OCI-LY1 (cell line): ENCODE measurements at regions not wholly inside any gene's neighbourhood (a gene's known extent, or its start where the extent isn't known, plus 50 kb on each side); places are given as distances from the start of the nearest gene placed in this dataset.

Experiments used
- H2AFZ ChIP-seq: fragments of 200-600 bp; sonication (generic), shearing (Covaris generic); 2 replicates; pipeline ENCODE4 v1.6.0; 2014; ENCODE audit warnings: antibody characterized with exemption, mild to moderate bottlenecking, low read length
- H3F3A ChIP-seq: fragments of 200-600 bp; sonication (generic), shearing (Covaris generic); 2 replicates; pipeline ENCODE4 v1.6.0; 2014; ENCODE audit warnings: mild to moderate bottlenecking, antibody characterized with exemption, low read length, moderate library complexity; ENCODE audit not compliant: insufficient read depth
- H3K27ac ChIP-seq: fragments of 200-600 bp; sonication (generic); 2 replicates; pipeline ENCODE4 v1.5.1; 2014; ENCODE audit warnings: low read length, mixed run types, mild to moderate bottlenecking, low read depth; ENCODE audit not compliant: poor library complexity, severe bottlenecking
- H3K27me3 ChIP-seq: fragments of 200-600 bp; sonication (generic); 2 replicates; pipeline ENCODE4 v1.6.0; 2014; ENCODE audit warnings: antibody characterized with exemption, mild to moderate bottlenecking, low read length, moderate library complexity; ENCODE audit not compliant: insufficient read depth
- H3K36me3 ChIP-seq: fragments of 200-600 bp; sonication (generic); 2 replicates; pipeline ENCODE4 v1.6.1; 2014; ENCODE audit warnings: mild to moderate bottlenecking, antibody characterized with exemption, low read length, moderate library complexity, mixed read lengths; ENCODE audit not compliant: insufficient read depth
- H3K4me1 ChIP-seq: fragments of 200-600 bp; sonication (generic); 2 replicates; pipeline ENCODE4 v1.5.1; 2014; ENCODE audit warnings: mild to moderate bottlenecking, low read length, moderate library complexity; ENCODE audit not compliant: insufficient read depth, severe bottlenecking
- H3K4me2 ChIP-seq: fragments of 200-600 bp; sonication (generic), shearing (Covaris generic); 2 replicates; pipeline ENCODE4 v1.6.1; 2014; ENCODE audit warnings: low read length
- H3K4me3 ChIP-seq: fragments of 200-600 bp; sonication (generic); 2 replicates; pipeline ENCODE4 v1.5.1; 2014; ENCODE audit warnings: low read length, low read depth, mild to moderate bottlenecking, mixed read lengths; ENCODE audit not compliant: poor library complexity, severe bottlenecking
- H3K79me2 ChIP-seq: fragments of 200-600 bp; shearing (Covaris generic); 2 replicates; pipeline ENCODE4 v1.6.1; 2016; ENCODE audit warnings: mixed run types, low read length, mixed read lengths; ENCODE audit not compliant: insufficient read depth
- H3K9ac ChIP-seq: fragments of 200-600 bp; sonication (generic), shearing (Covaris generic); 2 replicates; pipeline ENCODE4 v1.6.1; 2014; ENCODE audit warnings: mild to moderate bottlenecking, low read length, mixed read lengths
- H3K9me2 ChIP-seq: fragments of 200-600 bp; sonication (generic), shearing (Covaris generic); 2 replicates; pipeline ENCODE4 v1.6.1; 2014; ENCODE audit warnings: low read depth, mild to moderate bottlenecking, low read length, mixed read lengths
- H3K9me3 ChIP-seq: fragments of 200-600 bp; shearing (Covaris generic); 2 replicates; pipeline ENCODE4 v1.6.1; 2014; ENCODE audit warnings: low read length, mixed read lengths
- H4K20me1 ChIP-seq: fragments of 200-600 bp; sonication (generic), shearing (Covaris generic); 2 replicates; pipeline ENCODE4 v1.6.0; 2016; ENCODE audit warnings: mild to moderate bottlenecking, low read length; ENCODE audit not compliant: insufficient read depth
- EZH2 ChIP-seq: fragments of 200-600 bp; sonication (generic), shearing (Covaris generic); IDR thresholded peaks from 2 replicates; pipeline ENCODE4 v1.8.0; 2017; ENCODE audit warnings: borderline replicate concordance, mixed run types, mild to moderate bottlenecking, antibody characterized with exemption, low read length, moderate library complexity, mixed read lengths
- TF ChIP-seq, protein P1 (sequence below): fragments of 200-600 bp; sonication (generic), shearing (Covaris generic); IDR thresholded peaks from 2 replicates; pipeline ENCODE4 v1.5.1; 2017; ENCODE audit warnings: mild to moderate bottlenecking, antibody characterized with exemption, low read length, moderate library complexity, mixed read lengths

GRCh38 chr2:37769551-37769950, 98.1 kb upstream of the CDC42EP3 start:
- no peaks in the 10 kb centered on the region for H4K20me1 ChIP-seq
- H2AFZ ChIP-seq = no peak overlapping the region
- no peaks in the 10 kb centered on the region for H3F3A ChIP-seq
- H3K27me3 ChIP-seq = no peaks in the 10 kb centered on the region
- no peaks in the 10 kb centered on the region for H3K9me3 ChIP-seq
- no peaks in the 10 kb centered on the region for H3K79me2 ChIP-seq
- no peaks in the 10 kb centered on the region for H3K9me2 ChIP-seq
- no peak overlapping the region for H3K27ac ChIP-seq
- H3K9ac ChIP-seq = no peak overlapping the region
- TF ChIP-seq EZH2 = no peak
- TF ChIP-seq, protein P1, sequence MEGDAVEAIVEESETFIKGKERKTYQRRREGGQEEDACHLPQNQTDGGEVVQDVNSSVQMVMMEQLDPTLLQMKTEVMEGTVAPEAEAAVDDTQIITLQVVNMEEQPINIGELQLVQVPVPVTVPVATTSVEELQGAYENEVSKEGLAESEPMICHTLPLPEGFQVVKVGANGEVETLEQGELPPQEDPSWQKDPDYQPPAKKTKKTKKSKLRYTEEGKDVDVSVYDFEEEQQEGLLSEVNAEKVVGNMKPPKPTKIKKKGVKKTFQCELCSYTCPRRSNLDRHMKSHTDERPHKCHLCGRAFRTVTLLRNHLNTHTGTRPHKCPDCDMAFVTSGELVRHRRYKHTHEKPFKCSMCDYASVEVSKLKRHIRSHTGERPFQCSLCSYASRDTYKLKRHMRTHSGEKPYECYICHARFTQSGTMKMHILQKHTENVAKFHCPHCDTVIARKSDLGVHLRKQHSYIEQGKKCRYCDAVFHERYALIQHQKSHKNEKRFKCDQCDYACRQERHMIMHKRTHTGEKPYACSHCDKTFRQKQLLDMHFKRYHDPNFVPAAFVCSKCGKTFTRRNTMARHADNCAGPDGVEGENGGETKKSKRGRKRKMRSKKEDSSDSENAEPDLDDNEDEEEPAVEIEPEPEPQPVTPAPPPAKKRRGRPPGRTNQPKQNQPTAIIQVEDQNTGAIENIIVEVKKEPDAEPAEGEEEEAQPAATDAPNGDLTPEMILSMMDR = no peak
- H3K4me1 ChIP-seq = no peaks in the 10 kb centered on the region
- no peaks in the 10 kb centered on the region for H3K36me3 ChIP-seq
- H3K4me2 ChIP-seq = no peak overlapping the region
- no peak overlapping the region for H3K4me3 ChIP-seq

GRCh38 chr2:37770797-37771196, 99.4 kb upstream of the CDC42EP3 start:
- no peaks in the 10 kb centered on the region for H3K9me2 ChIP-seq
- no peaks in the 10 kb centered on the region for H3F3A ChIP-seq
- H3K9me3 ChIP-seq = no peaks in the 10 kb centered on the region
- no peak overlapping the region for H3K9ac ChIP-seq
- no peak overlapping the region for H3K4me3 ChIP-seq
- 0 out of 2 replicates have a peak, but pooled peaks cover under 1% of the 10 kb centered on the region for H3K27me3 ChIP-seq
- no peaks in the 10 kb centered on the region for H3K36me3 ChIP-seq
- no peaks in the 10 kb centered on the region for H3K4me1 ChIP-seq
- H2AFZ ChIP-seq = no peak overlapping the region
- H4K20me1 ChIP-seq = no peaks in the 10 kb centered on the region
- TF ChIP-seq EZH2 = no peak
- TF ChIP-seq, protein P1 = no peak
- H3K79me2 ChIP-seq = no peaks in the 10 kb centered on the region
- no peak overlapping the region for H3K27ac ChIP-seq
- H3K4me2 ChIP-seq = no peak overlapping the region

DNA sequence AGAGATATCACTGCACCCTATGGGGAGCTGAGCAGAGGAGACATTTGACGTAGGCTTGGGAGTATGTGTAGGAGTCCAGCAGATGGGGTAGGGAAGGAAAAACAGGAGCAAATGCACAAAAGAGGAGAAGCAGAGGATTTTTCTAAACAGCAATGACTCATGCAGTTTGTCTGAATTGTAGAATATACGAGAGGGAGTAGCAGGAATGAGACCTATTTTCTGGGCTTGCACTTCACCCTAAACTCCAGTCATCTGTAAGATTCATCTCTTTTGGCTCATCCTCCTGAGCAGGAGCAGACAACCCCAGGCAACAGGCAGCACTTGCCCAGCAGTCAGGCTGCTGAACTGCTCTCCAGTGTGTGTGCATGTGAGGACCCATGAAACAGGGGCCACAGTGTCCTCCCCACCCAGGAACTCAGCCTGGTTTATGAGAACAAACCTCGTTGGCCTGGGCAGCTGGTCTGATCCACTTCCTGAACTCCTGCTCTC, 100.2 kb upstream of the CDC42EP3 start:
- Histone ChIP-seq H3K9ac (no peak overlapping the region), H3K79me2 (no peaks in the 10 kb centered on the region), H3K4me2 (no peak overlapping the region), H3F3A (no peaks in the 10 kb centered on the region), H3K27me3 (0 out of 2 replicates have a peak, but pooled peaks cover 3% of the 10 kb centered on the region), H3K4me1 (no peaks in the 10 kb centered on the region), H2AFZ (no peak overlapping the region), H3K9me2 (no peaks in the 10 kb centered on the region), H3K4me3 (no peak overlapping the region), H4K20me1 (no peaks in the 10 kb centered on the region), H3K36me3 (no peaks in the 10 kb centered on the region), H3K27ac (no peak overlapping the region), H3K9me3 (no peaks in the 10 kb centered on the region)
- TF ChIP-seq, protein P1 = no peak
- TF ChIP-seq EZH2 = no peak
